H9 (cell line): ENCODE measurements at regions not wholly inside any gene's neighbourhood (a gene's known extent, or its start where the extent isn't known, plus 50 kb on each side); places are given as distances from the start of the nearest gene placed in this dataset.

Experiments used
- DNase-seq: peaks from one replicate; pipeline ENCODE4 v3.0.0-alpha.2; 2017
- H2AFZ ChIP-seq: one replicate; pipeline ENCODE4 v1.6.1; 2013; ENCODE audit warnings: mild to moderate bottlenecking, low read length, control low read depth, moderate library complexity
- H2AK5ac ChIP-seq: 2 replicates; pipeline ENCODE4 v1.6.1; 2013; ENCODE audit warnings: low read length, control low read depth, mixed read lengths; ENCODE audit not compliant: insufficient read length
- H2BK120ac ChIP-seq: one replicate; pipeline ENCODE4 v1.6.1; 2013; ENCODE audit warnings: low read depth, mild to moderate bottlenecking, low read length, control low read depth, inconsistent platforms; ENCODE audit not compliant: poor library complexity, severe bottlenecking
- H2BK12ac ChIP-seq: 2 replicates; pipeline ENCODE4 v1.6.1; 2013; ENCODE audit warnings: low read length, control low read depth, mixed read lengths, low read depth; ENCODE audit not compliant: insufficient read length
- H2BK15ac ChIP-seq: 2 replicates; pipeline ENCODE4 v1.6.1; 2013; ENCODE audit warnings: low read depth, low read length, control low read depth
- H2BK20ac ChIP-seq: one replicate; pipeline ENCODE4 v1.6.1; 2013; ENCODE audit warnings: low read depth, mild to moderate bottlenecking, low read length, control low read depth, inconsistent platforms; ENCODE audit not compliant: poor library complexity, severe bottlenecking
- H2BK5ac ChIP-seq: 2 replicates; pipeline ENCODE4 v1.6.1; 2013; ENCODE audit warnings: low read length, control low read depth, mixed read lengths; ENCODE audit not compliant: insufficient read length
- H3K14ac ChIP-seq: 2 replicates; pipeline ENCODE4 v1.6.1; 2013; ENCODE audit warnings: low read length, control low read depth; ENCODE audit not compliant: insufficient read depth
- H3K18ac ChIP-seq: 2 replicates; pipeline ENCODE4 v1.6.1; 2013; ENCODE audit warnings: low read depth, mild to moderate bottlenecking, mixed read lengths, low read length, control low read depth; ENCODE audit not compliant: insufficient read length
- H3K23ac ChIP-seq: 2 replicates; pipeline ENCODE4 v1.6.1; 2013; ENCODE audit warnings: low read length, control low read depth, mixed read lengths, low read depth; ENCODE audit not compliant: insufficient read length
- H3K23me2 ChIP-seq: 2 replicates; pipeline ENCODE4 v1.6.1; 2013; ENCODE audit warnings: low read depth, mild to moderate bottlenecking, mixed read lengths, low read length, control low read depth; ENCODE audit not compliant: insufficient read length, poor library complexity, severe bottlenecking
- H3K27ac ChIP-seq: 2 replicates; pipeline ENCODE4 v1.5.1; 2013; ENCODE audit warnings: low read length, control low read depth, mixed read lengths, low read depth; ENCODE audit not compliant: insufficient read length
- H3K27me3 ChIP-seq: 2 replicates; pipeline ENCODE4 v1.6.1; 2013; ENCODE audit warnings: low read length, control low read depth, inconsistent platforms; ENCODE audit not compliant: insufficient read depth
- H3K4ac ChIP-seq: 2 replicates; pipeline ENCODE4 v1.6.1; 2013; ENCODE audit warnings: low read depth, mild to moderate bottlenecking, control low read depth, inconsistent platforms, low read length, moderate library complexity
- H3K4me1 ChIP-seq: 2 replicates; pipeline ENCODE4 v1.6.1; 2013; ENCODE audit warnings: low read length, control low read depth, inconsistent platforms; ENCODE audit not compliant: insufficient read depth
- H3K4me2 ChIP-seq: 2 replicates; pipeline ENCODE4 v1.6.1; 2013; ENCODE audit warnings: low read length, control low read depth, mixed read lengths; ENCODE audit not compliant: insufficient read length, insufficient read depth
- H3K56ac ChIP-seq: 2 replicates; pipeline ENCODE4 v1.6.1; 2013; ENCODE audit warnings: low read depth, mild to moderate bottlenecking, mixed read lengths, low read length, control low read depth; ENCODE audit not compliant: insufficient read length
- H3K79me1 ChIP-seq: 2 replicates; pipeline ENCODE4 v1.6.1; 2013; ENCODE audit warnings: low read depth, mild to moderate bottlenecking, moderate library complexity, low read length, control low read depth, inconsistent platforms; ENCODE audit not compliant: insufficient read depth, poor library complexity, severe bottlenecking
- H3K79me2 ChIP-seq: 2 replicates; pipeline ENCODE4 v1.6.1; 2013; ENCODE audit warnings: low read length, control low read depth, inconsistent platforms; ENCODE audit not compliant: insufficient read depth
- H3K9ac ChIP-seq: 2 replicates; pipeline ENCODE4 v1.6.1; 2013; ENCODE audit warnings: low read length, control low read depth, mixed read lengths; ENCODE audit not compliant: insufficient read length; ENCODE audit errors: extremely low read depth
- H3K9me3 ChIP-seq: one replicate; pipeline ENCODE4 v1.6.1; 2013; ENCODE audit warnings: low read depth, low read length, inconsistent platforms; ENCODE audit not compliant: control insufficient read depth
- H3T11ph ChIP-seq: one replicate; pipeline ENCODE4 v1.6.1; 2013; ENCODE audit warnings: mild to moderate bottlenecking, low read length, control low read depth, inconsistent platforms
- H4K20me1 ChIP-seq: one replicate; pipeline ENCODE4 v1.6.1; 2013; ENCODE audit not compliant: control insufficient read depth, insufficient read length, insufficient read depth
- H4K5ac ChIP-seq: 2 replicates; pipeline ENCODE4 v1.6.1; 2013; ENCODE audit warnings: low read depth, mild to moderate bottlenecking, mixed read lengths, low read length, control low read depth; ENCODE audit not compliant: insufficient read length
- H4K8ac ChIP-seq: replicated peaks from 2 replicates; pipeline ENCODE4 v1.6.1; 2013; ENCODE audit warnings: low read length, control low read depth, mixed read lengths, low read depth; ENCODE audit not compliant: insufficient read length
- H4K91ac ChIP-seq: 2 replicates; pipeline ENCODE4 v1.6.1; 2013; ENCODE audit warnings: low read depth, mild to moderate bottlenecking, moderate library complexity, mixed read lengths, low read length, control low read depth; ENCODE audit not compliant: insufficient read length
- H3K27ac Mint-ChIP-seq, 3 experiments: 2 replicates in 2 of 3; 3 replicates in 1 of 3; pipeline ENCODE4 v1.8.0; 2020 to 2021; ENCODE audit warnings: mixed read lengths in 3 of 3, mild to moderate bottlenecking in 1 of 3, moderate library complexity in 1 of 3
- H3K27me3 Mint-ChIP-seq: 2 replicates; pipeline ENCODE4 v1.8.0; 2021; ENCODE audit warnings: low read depth, mild to moderate bottlenecking, moderate library complexity, mixed read lengths
- H3K36me3 Mint-ChIP-seq, 3 experiments: 2 replicates in 2 of 3; 3 replicates in 1 of 3; pipeline ENCODE4 v1.8.0; 2020 to 2021; ENCODE audit warnings: low read depth in 3 of 3, mixed read lengths in 3 of 3; ENCODE audit not compliant: insufficient read depth in 1 of 3
- H3K4me1 Mint-ChIP-seq, 2 experiments: 2 replicates each; pipeline ENCODE4 v1.8.0; 2020; ENCODE audit warnings: mixed read lengths in 2 of 2
- H3K4me3 Mint-ChIP-seq, 2 experiments: 2 replicates in 1 of 2; 3 replicates in 1 of 2; pipeline ENCODE4 v1.8.0; 2020 to 2021; ENCODE audit warnings: mild to moderate bottlenecking in 2 of 2, mixed read lengths in 2 of 2, moderate library complexity in 1 of 2
- H3K9me3 Mint-ChIP-seq, 2 experiments: 2 replicates in 1 of 2; 3 replicates in 1 of 2; pipeline ENCODE4 v1.8.0; 2020; ENCODE audit warnings: mild to moderate bottlenecking in 2 of 2, mixed read lengths in 2 of 2, moderate library complexity in 1 of 2
- CTCF ChIP-seq: fragments of 200-600 bp; sonication (generic); conservative IDR thresholded peaks from 3 replicates; pipeline ENCODE4 v1.8.0; 2021; ENCODE audit warnings: antibody characterized with exemption, mild to moderate bottlenecking
- WGBS: extraction: QIAGEN DNeasy Blood & Tissue Kit; methylation state at CpG from one replicate; pipeline ENCODE4 v1.1.7; 2013; ENCODE audit warnings: missing lambda C conversion rate, low lambda C conversion rate, mixed read lengths; ENCODE audit not compliant: insufficient read length; ENCODE audit errors: extremely low coverage; 5-methylcytosine and 5-hydroxymethylcytosine counted together

- no peak overlapping the region for H2BK120ac ChIP-seq
- no peaks in the 10 kb centered on the region for H3K79me2 ChIP-seq
- no peak for TF ChIP-seq CTCF
- H3K9me3 ChIP-seq, result no peaks in the 10 kb centered on the region
- no peak overlapping the region for H3K27ac Mint-ChIP-seq
- no peaks in the 10 kb centered on the region for H3K23me2 ChIP-seq
- H2BK20ac ChIP-seq, result no peak overlapping the region
- H3K4ac ChIP-seq, result no peak overlapping the region
- no peak overlapping the region for H3K4me3 Mint-ChIP-seq
- no peaks in the 10 kb centered on the region for H3K4me1 ChIP-seq
- H3T11ph ChIP-seq, result no peak overlapping the region
- H3K27me3 ChIP-seq, result no peaks in the 10 kb centered on the region
- H3K36me3 Mint-ChIP-seq, result peaks cover 0 to 2% (median 0%) of the 10 kb centered on the region in 3 experiments; a peak in 2 of 7 replicates
- H3K56ac ChIP-seq, result no peak overlapping the region
- H3K27ac ChIP-seq, result no peak overlapping the region
- no peak overlapping the region for H3K23ac ChIP-seq
- no peaks in the 10 kb centered on the region for H3K79me1 ChIP-seq
- H3K9me3 Mint-ChIP-seq, result no peaks in the 10 kb centered on the region
- H4K91ac ChIP-seq, result no peak overlapping the region
- H2BK15ac ChIP-seq, result no peak overlapping the region
- H3K4me1 Mint-ChIP-seq, result 0 out of 4 replicates have a peak, but pooled peaks cover 0 to 2% of the 10 kb centered on the region in 2 experiments
- H2AFZ ChIP-seq, result no peak overlapping the region
- no peak overlapping the region for H4K5ac ChIP-seq
- H3K9ac ChIP-seq, result no peak overlapping the region
- no peaks in the 10 kb centered on the region; the same call in 1 of the 2 replicates for H3K27me3 Mint-ChIP-seq
- no CpG with 5 or more reads among the region's 1 CpG for WGBS
- no peak overlapping the region for H4K8ac ChIP-seq
- H3K18ac ChIP-seq, result no peak overlapping the region
- no peak overlapping the region for H2AK5ac ChIP-seq
- no peaks in the 10 kb centered on the region for H4K20me1 ChIP-seq
- no peak overlapping the region for H3K4me2 ChIP-seq
- H3K14ac ChIP-seq, result no peak overlapping the region
- no peak overlapping the region for H2BK5ac ChIP-seq
- no peak for DNase-seq
- H2BK12ac ChIP-seq, result no peak overlapping the region
Measured at GRCh38 chr1:87549738-87550137, 221.1 kb downstream of the LMO4 start.
